Colon (tissue), 2 donors: ENCODE measurements at regions not wholly inside any gene's neighbourhood (a gene's known extent, or its start where the extent isn't known, plus 50 kb on each side); places are given as distances from the start of the nearest gene placed in this dataset.

Experiments
- FAIRE-seq: peaks from 2 replicates; lab custom pipeline; 2012; peaks lifted over from hg19 to GRCh38; lab: Jason Lieb, UNC
- donor health status: control.
- donor health status: control.

DNA sequence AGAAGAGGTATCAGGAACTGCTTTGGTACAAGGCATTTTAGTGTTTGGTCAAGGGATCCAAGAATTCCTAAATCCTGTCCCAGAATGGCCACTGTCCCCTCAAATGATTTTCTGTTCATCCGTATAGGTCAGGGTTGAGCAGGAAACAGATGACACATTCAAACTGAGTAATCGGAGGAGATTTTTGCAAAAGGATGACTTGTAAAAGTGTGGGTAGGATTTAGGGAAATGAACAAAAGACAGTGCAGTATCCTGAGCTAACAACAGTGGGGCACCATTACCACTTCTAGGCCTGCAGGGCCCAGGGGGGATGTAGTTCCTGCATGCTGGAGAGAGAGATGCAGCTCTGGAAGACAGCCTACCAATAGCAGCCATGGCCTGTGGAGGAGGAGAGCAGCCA is 290.1 kb downstream of the ZSWIM6 start:
- FAIRE-seq = no peak

DNA sequence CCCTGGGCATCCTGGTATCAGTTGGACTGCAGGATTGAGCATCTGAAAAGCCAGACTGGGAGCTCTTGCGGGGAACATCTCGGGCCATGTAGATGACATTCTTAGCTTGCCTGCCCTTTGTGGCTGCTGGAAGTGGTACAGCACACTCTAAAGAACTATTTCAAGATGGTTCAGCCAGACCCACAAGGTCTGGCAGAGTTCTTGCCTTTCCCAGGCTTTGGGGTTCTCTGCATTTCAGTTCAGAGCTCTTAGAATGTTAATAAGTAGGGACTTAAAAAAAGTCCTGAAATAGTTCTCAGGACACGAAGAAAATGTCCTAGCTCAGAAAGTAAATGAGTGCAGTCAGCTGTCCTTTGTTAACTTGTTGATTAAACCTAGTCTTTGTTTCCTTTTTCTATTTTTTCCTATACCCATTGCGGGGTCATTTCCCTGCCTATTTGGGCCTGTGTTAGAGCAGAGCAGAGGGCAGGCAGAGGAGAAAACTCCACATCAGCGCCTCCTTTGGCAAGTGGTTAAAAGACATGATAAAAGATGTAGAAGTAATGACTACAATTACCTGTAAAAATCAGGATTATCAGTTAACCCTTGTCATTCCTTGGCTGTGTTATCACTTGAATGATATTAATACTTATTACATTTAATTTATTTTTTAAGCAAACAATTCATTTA is 291.5 kb downstream of the ZSWIM6 start:
- FAIRE-seq = no peak

DNA sequence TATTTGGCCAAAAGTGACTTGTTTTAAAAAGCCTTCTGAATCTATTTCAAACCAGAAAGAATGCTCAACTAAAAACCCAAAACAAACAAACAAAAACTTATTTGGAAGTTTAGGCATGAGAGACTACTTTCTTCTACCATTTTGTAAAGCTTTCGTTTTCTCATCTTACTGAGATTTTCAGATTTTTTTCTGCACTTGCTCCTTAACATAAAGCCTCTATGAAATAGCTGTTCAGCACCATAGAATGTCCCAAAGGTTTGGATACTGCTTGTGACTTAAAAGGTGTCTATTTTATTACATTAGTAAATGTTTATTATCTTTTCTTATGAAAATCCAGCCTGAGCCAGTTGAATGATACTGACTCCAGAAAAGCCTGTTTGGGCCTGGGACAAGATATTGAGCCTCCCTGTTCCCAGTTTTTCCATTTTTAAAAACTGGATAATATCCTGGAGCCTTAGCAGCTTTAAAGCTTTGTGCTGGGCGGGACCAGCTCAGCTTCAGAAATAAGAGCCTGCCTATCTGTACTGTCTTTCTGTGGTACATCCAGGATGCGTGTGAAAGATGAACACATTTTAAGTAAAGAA is 292.6 kb downstream of the ZSWIM6 start:
- no peak for FAIRE-seq

DNA sequence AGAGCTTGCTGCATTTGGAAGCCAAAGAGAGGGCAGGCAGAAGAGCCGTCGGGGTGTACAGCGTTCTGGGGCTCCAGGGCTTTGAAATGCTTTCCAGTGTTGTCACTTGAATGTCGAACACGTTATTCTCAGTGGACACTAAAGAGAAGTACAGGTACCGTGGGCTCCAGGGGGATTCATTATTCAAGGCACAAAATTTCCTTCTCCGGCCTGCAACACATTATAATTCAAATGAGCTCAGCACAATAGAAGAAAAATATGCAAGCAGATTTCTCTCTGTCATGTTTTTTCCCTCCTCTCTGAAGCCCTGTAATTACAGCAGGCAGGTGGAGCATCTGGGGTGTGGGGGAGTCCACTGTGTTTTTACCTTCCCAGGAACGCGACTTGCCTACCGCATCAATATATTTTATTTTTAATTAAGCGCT is 293.1 kb downstream of the ZSWIM6 start:
- no peak for FAIRE-seq

DNA sequence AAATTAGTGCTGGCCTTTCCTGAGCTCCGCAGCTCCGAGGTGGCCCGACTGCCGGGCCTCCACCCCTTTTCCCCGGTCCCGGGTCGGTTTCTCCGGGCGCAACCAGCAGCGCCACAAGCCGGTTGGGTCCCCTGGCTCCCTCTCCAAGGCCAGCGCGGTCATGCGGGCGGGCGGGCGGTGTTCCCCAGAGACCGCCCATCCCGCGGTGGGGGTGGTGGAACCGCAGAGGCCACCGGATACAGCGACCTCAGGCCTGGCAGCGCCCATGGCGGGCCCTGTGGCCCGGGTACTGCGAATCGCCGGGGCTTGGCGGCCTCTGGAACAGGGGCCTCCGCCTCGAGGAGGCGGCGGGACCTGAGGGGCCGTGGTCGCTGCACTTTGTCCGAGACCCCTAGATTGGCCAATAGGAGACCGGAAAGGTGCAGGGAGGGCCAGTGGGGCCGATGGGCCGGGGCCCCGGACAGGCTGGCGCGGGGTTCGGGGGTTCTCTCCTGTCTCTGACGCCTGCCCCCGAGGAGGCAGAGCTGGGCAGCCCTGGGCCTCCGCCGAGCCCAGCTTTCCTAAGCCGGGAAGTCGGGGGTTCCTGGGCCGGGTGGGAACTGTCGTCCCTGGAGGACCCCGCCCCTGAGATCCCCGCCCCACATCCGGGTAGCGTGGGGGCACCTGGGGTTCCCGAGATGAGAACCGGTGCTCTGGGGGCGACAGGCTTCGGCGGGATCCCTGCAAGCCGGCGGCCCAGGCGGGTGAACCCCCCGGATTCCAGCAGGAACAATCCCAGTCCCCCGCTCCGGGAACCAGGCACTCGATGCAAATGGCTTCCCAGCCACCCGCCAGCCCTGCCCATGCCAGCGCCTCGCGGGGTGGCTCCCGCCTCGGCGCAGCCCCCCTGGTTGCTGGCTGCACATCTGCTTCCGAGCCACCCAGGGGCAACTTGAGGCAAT is 293.9 kb downstream of the ZSWIM6 start:
- FAIRE-seq = no peak

DNA sequence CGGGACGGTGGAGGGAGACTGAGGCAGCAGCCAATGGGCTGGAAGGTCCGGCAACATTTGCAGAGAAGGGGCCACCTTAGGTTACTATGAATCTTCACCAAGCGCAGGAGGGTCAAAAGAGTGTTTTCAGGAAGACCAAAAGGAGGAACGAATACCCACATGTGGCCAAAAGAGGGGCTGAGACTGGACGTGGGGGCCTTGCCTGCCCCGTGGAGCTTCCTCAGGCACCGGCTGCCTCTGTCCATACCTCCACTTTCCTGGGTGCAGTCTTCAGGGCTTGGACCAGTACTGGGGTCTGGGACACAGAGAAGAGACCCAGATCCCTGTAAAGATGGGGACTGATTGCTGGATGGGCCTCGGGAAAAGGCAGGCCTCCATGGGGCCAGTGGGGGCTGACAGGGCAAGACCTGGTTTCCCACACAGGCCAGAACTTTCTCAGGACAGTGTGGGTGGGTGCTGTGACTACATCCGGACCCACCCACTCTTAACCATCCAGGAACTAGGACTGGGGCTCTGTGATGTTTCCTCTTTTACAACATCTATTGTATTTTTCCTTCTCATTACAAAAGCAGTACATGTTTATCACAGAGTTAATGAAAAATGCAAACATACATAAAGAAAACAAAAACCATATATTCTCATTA is 294.7 kb downstream of the ZSWIM6 start:
- FAIRE-seq = no peak

DNA sequence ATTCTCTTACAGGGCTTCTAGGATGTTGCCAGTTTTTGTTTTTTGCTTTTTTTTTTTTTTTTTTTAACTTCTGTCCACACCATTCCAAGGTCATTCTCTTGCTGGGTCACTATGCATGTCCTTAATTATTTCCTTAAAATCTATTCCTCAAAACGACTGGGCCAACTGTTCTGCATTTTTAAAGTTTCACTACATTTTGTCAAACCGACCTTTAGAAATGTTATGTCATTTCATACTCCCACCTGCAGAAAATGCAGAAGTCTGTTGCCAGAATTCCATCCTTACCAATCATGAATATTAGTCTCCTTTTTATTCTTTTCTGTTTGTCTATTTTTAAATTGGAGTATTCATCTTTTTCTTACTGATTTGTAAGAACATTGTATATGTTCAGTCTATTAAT is 295.5 kb downstream of the ZSWIM6 start:
- no peak for FAIRE-seq

DNA sequence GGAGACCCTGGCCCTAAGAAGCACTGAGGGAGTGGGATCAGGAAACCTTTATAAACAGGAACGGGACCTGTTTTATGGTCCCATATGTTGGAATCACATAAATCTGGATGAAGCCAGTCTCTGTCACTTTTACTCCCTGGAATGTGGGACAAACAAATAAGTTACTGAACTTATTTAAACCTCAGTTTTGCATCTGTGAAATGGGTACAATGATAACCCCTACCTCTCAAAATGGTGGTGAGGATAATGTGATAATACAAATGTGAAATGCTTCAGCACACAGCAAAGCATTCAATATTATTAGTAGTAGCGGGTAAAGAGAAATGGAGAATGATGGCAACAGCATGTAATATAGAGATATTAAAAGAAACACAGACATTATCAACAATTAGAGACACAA is 298.9 kb downstream of the ZSWIM6 start:
- no peak for FAIRE-seq

DNA sequence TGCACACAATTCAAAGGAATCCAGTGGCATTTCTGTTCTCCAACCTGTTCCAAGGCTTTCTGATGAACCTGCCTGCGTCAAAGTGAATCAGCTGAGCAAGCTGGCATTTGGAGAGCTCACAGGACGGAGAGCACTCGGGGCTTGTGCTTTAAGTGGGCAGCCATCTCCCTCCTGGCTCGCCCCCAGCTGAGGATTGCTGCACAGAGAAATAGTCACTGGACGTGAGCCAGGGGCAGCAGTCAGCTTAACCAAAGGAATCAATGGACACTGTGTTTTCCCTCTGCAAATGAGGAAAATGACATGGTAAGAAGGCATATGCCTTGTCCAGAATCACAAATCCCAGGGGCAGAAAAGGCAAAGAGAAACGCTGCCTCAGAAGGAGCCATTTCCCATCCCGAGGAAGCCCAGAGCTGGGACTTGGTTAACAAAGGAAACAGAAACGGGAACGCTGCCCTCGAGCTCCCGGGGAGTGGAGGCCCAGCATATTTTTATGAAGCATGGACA is 299.4 kb downstream of the ZSWIM6 start:
- no peak for FAIRE-seq

DNA sequence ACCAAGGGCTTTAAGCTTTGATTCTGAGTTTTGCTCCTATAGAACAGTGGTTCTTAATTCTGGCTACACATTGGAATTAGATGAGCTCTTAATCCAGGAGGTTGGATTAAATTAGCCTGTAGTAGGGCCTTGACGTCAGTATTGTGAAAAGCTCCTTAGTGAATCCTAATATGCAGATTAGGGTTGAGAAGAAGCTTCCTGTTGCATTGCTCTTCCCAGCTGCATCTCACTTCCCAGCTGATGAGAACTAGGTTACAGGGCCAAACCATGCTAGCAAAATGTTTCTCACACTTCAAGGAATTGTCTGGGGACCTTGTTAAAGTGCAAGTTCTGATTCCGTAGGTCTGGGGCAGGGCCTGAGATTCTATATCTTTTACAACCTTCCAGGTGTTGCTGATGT is 300.0 kb downstream of the ZSWIM6 start:
- FAIRE-seq = no peak

DNA sequence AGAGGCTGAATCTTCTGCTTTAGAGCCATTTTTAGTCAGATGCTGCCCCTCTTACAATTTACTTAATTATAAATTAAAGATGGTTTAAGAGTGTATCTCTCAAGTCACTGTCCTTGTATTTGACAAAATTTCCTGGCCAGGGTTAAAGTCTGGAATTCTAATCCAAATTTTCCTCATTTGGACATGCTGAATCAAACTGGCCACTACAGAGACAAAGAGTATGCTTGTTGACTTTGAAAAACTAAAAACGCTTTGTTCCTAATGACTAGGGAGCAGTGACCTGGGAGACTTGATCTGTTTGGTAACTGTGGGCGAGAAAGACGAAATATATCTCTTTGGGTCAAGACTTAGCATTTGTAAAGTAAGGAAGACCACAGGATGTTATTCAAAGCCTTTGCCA is 303.2 kb downstream of the ZSWIM6 start:
- no peak for FAIRE-seq

DNA sequence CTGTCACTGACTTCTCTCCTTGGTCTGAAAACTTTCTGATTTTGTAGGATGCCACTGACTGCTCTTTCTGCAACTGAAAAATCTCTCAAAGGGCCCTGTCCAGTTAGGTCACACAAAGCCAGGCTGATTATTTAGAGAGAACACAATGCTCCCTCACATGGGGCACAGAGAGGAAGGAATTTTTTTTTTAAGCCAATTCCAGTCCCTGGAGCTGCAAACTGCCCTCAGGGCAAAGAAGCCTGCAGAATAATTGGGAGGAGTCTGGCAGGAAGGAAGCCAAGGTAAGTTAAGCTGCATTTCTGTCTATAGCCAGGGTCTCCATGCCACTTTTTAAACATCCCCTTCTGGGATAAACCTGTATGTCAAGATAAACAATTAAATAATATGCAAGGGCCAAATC is 305.5 kb downstream of the ZSWIM6 start:
- FAIRE-seq = no peak

DNA sequence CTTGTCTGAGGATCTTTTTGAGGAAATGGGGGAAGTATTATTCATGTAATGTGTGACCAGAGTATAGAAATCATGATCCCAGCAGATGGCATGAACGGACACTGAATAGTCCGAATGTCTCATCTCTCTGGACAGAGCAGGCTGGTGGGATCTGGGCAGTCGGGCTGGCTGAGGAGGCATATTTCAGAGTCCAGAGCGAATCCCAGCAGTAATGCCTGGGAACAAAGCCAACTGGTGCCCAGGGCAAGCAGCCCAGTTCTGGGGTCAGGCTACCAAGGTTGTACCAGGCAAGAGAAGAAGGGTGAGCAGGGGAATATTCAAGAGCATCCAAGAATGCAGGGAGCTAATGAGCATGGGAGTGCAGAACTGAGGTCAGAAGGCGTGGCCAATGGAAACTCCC is 306.4 kb downstream of the ZSWIM6 start:
- FAIRE-seq = no peak

DNA sequence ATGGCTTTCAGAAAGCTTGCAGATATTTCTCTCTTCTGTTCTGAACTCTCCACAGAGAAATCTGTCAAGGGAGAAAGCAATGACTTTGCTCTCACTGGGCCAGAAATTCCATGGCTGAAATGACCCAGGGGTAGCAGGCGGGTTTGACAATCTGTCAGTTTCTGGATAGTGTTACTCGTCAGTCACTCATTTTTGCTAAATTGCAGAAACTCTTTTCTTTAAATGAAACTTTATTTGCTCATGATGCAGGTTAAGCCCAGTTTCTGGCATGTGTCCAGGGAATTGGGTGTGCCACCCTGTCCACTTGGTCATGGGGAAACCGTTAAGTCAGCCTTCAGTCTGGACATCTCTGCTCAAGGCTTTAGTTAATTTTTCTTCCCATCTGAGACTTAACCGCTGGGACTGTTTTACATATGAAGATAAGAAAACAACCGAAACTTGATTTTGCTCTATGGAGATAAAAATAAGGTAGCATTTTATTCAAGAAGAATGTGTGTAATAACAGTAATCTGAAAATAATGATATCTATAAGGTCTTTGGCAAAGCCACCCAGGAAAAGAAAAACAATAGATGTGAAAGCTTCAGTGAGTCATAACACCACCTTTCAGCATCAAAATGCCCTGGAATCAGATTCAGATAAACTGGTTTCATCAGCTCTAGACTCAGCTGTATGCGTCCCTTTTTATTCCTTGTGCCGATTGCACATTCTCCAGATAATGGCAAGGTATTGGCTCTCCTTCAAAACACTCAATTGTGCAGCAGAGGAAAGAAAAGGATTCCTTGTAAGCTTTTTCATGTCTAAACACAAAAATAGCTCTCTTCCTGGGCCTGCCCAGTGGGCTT is 308.3 kb downstream of the ZSWIM6 start:
- FAIRE-seq = no peak

DNA sequence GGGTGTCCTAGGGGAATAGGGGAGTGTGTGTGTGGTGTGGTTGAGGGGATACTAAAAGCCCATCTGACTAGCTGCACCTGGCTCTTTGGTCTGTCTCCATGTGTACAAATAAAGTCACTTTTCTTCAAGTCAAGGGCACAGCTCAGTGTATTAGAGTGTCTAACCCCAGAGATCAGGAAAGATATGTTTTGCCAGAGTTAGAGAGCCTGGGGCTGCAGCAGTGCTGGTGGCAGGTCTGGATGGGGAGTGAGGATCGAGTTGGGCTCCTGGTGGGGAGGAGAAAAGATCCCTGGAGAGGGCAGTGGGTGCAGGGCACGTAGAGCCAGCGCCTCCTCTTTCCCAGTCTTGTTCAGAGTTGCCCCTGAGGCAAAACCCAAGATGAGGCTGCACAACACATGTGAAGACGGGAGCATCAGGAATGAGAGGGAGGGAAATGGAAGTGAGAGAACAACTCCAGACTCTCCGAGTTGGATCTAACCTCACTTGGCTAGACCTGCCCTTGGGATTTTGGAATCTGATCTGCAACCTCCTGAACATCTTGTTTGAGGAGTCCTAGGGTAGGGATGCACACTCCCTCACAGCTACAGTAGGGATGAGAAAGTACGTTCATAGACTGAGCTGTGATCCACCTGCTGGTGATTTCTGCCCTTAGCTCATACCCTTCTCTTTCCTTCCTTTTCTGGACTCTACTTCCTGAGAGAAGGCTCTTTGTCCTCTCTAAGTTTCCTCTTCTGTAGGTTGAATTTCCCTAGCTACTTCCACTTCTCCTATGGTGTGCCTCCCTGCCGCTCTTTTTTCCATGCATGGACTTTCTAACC is 309.9 kb downstream of the ZSWIM6 start:
- no peak for FAIRE-seq

DNA sequence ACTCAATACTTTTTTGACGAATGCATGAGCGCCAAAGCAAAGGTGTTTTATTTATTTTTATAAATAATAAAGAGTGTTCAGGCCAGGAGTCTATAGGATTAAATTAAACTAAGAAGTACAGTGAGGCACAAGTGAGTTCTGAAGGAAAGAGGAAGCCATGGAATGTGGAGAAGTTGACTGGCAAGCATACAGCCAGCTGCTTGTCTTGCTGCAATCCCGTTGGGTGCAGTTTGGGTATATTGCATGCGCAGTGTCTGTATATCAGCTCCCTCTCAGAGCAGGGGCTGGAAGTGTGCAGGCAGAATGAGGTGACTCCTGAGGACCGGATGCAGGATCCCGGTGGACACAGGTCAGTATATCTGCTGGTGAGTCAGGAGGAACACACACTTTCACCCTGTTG is 315.6 kb downstream of the ZSWIM6 start:
- FAIRE-seq = no peak

DNA sequence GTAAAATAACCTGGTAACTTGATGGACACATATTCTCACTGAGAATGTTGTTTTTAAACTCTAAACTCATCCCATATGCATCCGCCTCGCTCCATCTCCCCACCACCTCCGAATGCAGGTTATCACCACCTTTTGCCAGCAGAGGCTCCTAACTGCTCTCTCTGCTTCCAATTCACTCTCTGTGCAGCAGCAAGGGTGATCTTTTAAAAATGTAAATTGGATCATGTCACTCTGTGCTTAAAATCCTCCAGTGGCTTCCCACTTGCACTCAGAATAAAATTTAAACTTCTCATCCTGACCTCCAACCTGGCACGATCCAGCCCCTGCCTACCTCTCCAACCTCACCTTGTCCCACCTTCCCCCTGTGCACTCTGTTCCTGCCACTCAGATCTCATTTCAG is 317.2 kb downstream of the ZSWIM6 start:
- no peak for FAIRE-seq

DNA sequence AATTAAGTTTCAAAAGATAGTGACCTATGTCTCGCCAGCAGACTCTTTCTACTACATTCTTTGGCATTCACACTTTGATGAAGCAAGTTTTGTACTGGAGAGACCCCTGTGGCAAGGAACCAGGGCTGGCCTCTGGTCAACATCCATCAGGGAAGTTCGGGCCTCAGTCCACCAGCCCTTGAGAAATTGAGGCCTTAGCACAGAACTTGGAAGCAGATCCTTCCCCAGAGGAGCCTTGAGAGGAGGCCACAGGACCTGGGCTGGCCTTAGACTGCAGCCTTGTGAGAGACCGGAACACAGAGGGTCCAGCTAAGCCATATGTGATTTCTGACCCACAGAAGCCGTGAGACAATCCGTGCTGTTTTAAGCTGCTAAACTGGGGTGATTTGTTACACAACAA is 317.9 kb downstream of the ZSWIM6 start:
- no peak for FAIRE-seq

DNA sequence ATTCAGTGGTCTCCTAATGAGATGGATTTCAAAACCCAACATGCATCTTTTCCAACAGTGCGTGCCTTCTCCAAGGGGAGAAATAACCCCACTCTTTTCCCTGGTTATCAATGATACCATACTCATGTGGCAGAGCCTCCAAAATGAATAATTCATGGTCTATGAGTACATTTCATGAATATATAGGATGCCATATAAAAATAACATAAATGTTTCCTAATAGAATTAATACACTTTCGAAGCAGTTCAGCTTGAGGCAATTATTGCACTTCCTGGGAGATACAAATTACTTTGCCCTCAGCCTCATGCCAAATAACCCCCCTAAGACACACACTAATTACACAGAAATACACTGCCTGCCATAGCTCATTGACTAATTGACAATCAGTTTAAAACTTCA is 318.6 kb downstream of the ZSWIM6 start:
- no peak for FAIRE-seq

DNA sequence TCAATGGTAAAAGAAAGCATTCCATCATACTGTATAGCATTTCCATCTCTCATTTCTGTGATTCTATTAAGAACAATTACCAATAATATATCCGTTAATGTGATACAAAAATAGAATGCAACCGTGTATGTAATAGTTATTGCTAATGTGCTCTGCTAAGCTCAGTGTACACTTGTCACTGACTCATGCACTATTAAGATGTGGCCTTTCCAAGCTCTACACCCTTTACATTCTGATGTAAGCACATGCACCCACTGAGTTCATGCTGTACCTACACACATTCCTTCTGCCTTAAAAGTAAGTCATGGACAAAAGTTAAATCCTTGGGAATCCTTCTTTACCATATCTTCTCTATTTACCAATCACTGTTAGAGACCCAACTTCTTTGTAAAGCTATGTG is 319.1 kb downstream of the ZSWIM6 start:
- no peak for FAIRE-seq

DNA sequence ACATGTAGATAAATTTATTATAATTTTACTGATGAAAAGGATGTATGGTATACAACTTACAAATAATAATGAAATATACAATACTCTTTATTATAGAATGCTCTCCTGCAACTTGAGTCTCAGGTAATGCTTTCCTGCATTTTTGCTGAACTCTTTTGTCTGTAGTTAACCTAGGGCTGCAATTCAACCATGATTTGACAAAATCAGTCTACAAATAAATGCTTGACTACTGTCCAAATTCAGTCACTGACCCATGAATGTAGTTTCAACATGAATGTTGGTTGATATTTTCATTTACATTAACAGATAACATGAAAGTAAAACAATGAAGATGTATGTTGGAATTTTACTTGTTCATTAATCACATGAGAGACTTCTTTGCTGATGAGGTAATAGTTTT is 320.9 kb downstream of the ZSWIM6 start:
- no peak for FAIRE-seq
